NT2/D1 (cell line): ENCODE measurements at regions not wholly inside any gene's neighbourhood (a gene's known extent, or its start where the extent isn't known, plus 50 kb on each side); places are given as distances from the start of the nearest gene placed in this dataset.
"Not testable (repeated sequence)": the region's sequence is repeated elsewhere in the genome, so short reads cannot be mapped to it uniquely, and the experiment has no call there.

Experiments used
- YY1 ChIP-seq: IDR thresholded peaks from 2 replicates; pipeline ENCODE4 v1.6.1; 2011; ENCODE audit not compliant: insufficient read length, insufficient read depth
- ZNF274 ChIP-seq: IDR thresholded peaks from 2 replicates; pipeline ENCODE4 v1.6.1; 2011; ENCODE audit warnings: mild to moderate bottlenecking, low read depth, low read length

GRCh38 chr7:115597220-115597619 is 433.3 kb downstream of the TFEC start:
- not testable (repeated sequence) for TF ChIP-seq YY1, ZNF274
